Ishikawa (cell line): ENCODE measurements at regions not wholly inside any gene's neighbourhood (a gene's known extent, or its start where the extent isn't known, plus 50 kb on each side); places are given as distances from the start of the nearest gene placed in this dataset.

ENCODE experiments used
- CEBPB ChIP-seq: IDR thresholded peaks from 2 replicates; pipeline ENCODE4 v1.6.1; 2012
- CREB1 ChIP-seq: IDR thresholded peaks from 2 replicates; pipeline ENCODE4 v1.6.1; 2012; ENCODE audit warnings: low read depth
- EGR1 ChIP-seq: IDR thresholded peaks from 2 replicates; pipeline ENCODE4 v1.6.1; 2012
- EP300 ChIP-seq: IDR thresholded peaks from 2 replicates; pipeline ENCODE4 v1.6.1; 2012; ENCODE audit warnings: borderline replicate concordance
- FOXM1 ChIP-seq: IDR thresholded peaks from 2 replicates; pipeline ENCODE4 v1.6.1; 2012; ENCODE audit warnings: low read depth, borderline replicate concordance
- MAX ChIP-seq: IDR thresholded peaks from 2 replicates; pipeline ENCODE4 v1.6.1; 2012
- NFIC ChIP-seq: IDR thresholded peaks from 2 replicates; pipeline ENCODE4 v1.6.1; 2012
- RAD21 ChIP-seq: IDR thresholded peaks from 2 replicates; pipeline ENCODE4 v1.6.1; 2012; ENCODE audit warnings: low read depth
- TAF1 ChIP-seq: IDR thresholded peaks from 2 replicates; pipeline ENCODE4 v1.6.1; 2012; ENCODE audit warnings: low read depth, mild to moderate bottlenecking
- TCF12 ChIP-seq: IDR thresholded peaks from 2 replicates; pipeline ENCODE4 v1.6.1; 2012; ENCODE audit warnings: low read depth
- TEAD4 ChIP-seq: IDR thresholded peaks from 2 replicates; pipeline ENCODE4 v1.6.1; 2012
- USF1 ChIP-seq: IDR thresholded peaks from 2 replicates; pipeline ENCODE4 v1.6.1; 2012
- YY1 ChIP-seq: IDR thresholded peaks from 2 replicates; pipeline ENCODE4 v1.6.1; 2012; ENCODE audit warnings: low read depth
- ZBTB7A ChIP-seq: IDR thresholded peaks from 2 replicates; pipeline ENCODE4 v1.6.1; 2012; ENCODE audit warnings: low read depth
- TF ChIP-seq, protein P1 (sequence below): IDR thresholded peaks from 2 replicates; pipeline ENCODE4 v1.6.1; 2012; ENCODE audit warnings: low read depth, mild to moderate bottlenecking

- TF ChIP-seq EP300 (no peak), MAX (no peak), RAD21 (no peak), NFIC (no peak), ZBTB7A (no peak), CREB1 (no peak)
- TF ChIP-seq, protein P1, sequence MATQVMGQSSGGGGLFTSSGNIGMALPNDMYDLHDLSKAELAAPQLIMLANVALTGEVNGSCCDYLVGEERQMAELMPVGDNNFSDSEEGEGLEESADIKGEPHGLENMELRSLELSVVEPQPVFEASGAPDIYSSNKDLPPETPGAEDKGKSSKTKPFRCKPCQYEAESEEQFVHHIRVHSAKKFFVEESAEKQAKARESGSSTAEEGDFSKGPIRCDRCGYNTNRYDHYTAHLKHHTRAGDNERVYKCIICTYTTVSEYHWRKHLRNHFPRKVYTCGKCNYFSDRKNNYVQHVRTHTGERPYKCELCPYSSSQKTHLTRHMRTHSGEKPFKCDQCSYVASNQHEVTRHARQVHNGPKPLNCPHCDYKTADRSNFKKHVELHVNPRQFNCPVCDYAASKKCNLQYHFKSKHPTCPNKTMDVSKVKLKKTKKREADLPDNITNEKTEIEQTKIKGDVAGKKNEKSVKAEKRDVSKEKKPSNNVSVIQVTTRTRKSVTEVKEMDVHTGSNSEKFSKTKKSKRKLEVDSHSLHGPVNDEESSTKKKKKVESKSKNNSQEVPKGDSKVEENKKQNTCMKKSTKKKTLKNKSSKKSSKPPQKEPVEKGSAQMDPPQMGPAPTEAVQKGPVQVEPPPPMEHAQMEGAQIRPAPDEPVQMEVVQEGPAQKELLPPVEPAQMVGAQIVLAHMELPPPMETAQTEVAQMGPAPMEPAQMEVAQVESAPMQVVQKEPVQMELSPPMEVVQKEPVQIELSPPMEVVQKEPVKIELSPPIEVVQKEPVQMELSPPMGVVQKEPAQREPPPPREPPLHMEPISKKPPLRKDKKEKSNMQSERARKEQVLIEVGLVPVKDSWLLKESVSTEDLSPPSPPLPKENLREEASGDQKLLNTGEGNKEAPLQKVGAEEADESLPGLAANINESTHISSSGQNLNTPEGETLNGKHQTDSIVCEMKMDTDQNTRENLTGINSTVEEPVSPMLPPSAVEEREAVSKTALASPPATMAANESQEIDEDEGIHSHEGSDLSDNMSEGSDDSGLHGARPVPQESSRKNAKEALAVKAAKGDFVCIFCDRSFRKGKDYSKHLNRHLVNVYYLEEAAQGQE, result no peak
Measured at GRCh38 chr5:2861605-2862004, 110.1 kb upstream of the IRX2 start.

GRCh38 chr5:2860101-2860500 is 108.6 kb upstream of the IRX2 start:
- TF ChIP-seq FOXM1 (no peak), NFIC (no peak), EGR1 (no peak), YY1 (no peak), USF1 (no peak), CREB1 (no peak), MAX (no peak), RAD21 (no peak), CEBPB (no peak), ZBTB7A (no peak), TCF12 (no peak), EP300 (no peak), TEAD4 (no peak), TAF1 (no peak)
- TF ChIP-seq, protein P1, result no peak

GRCh38 chr5:2857837-2858236 is 106.4 kb upstream of the IRX2 start:
- TF ChIP-seq FOXM1 (no peak), YY1 (no peak), MAX (no peak), ZBTB7A (no peak), EP300 (no peak), TCF12 (no peak), TEAD4 (no peak), CEBPB (no peak), USF1 (no peak), CREB1 (no peak), TAF1 (no peak), NFIC (no peak)
- TF ChIP-seq, protein P1, result no peak

- TF ChIP-seq CREB1, result no peak
- TF ChIP-seq, protein P1, result no peak
- no peak for TF ChIP-seq EGR1
- TF ChIP-seq EP300, result no peak
- TF ChIP-seq CEBPB, result no peak
Measured at GRCh38 chr5:2856206-2856605, 104.7 kb upstream of the IRX2 start.
